K562 (cell line): ENCODE measurements at regions not wholly inside any gene's neighbourhood (a gene's known extent, or its start where the extent isn't known, plus 50 kb on each side); places are given as distances from the start of the nearest gene placed in this dataset.

Source experiments
- ATAC-seq: fragments of 200-7000 bp; cut with Tn5 transposase; 3 replicates; pipeline ENCODE4 v1.9.1; 2020; ENCODE audit warnings: moderate library complexity
- BruUV-seq: library from RNA; stranded (reverse); fragments of 400-500 nt; replicated peaks from 2 replicates; lab custom pipeline; 2021; lab: Mats Ljungman, UMichigan
- CTCF ChIA-PET: fragments of 300-600 bp; formaldehyde crosslinking; extraction: SDS; loops from one replicate; lab custom pipeline; 2021; ENCODE audit warnings: low intra/inter-chr PET ratio; lab: Yijun Ruan, JAX
- POLR2A ChIA-PET: fragments of 300-600, 350-650 bp; sonication (Branson Sonifier 250); formaldehyde crosslinking; extraction: SDS; loops from one replicate; lab custom pipeline; 2021; ENCODE audit warnings: antibody characterized with exemption, inconsistent platforms; lab: Yijun Ruan, JAX
- DNase-seq, 4 experiments: peaks; one replicate each; pipeline versions ENCODE4 v3.0.0 to v3.0.0-alpha.2; 2011 to 2018; ENCODE audit warnings: low spot score in 3 of 4, mixed read lengths in 3 of 4; ENCODE audit errors: extremely low read depth in 1 of 4
- FAIRE-seq: peaks from 2 replicates; lab custom pipeline; 2011; peaks lifted over from hg19 to GRCh38; lab: Jason Lieb, UNC
- H2AFZ ChIP-seq: 2 replicates; pipeline ENCODE4 v1.6.0; 2011; ENCODE audit warnings: low read depth, low read length, control low read depth, inconsistent platforms
- H3K27ac ChIP-seq: fragments of 200-600 bp; 3 replicates; pipeline ENCODE4 v1.8.0; 2011; ENCODE audit warnings: low read depth, mild to moderate bottlenecking, control low read depth, inconsistent platforms, low read length, moderate library complexity, mixed read lengths; ENCODE audit errors: extremely low read depth
- H3K27me3 ChIP-seq, 2 experiments: fragments of 300-600 bp in 1 of 2; 2 replicates in 1 of 2; 3 replicates in 1 of 2; pipeline versions ENCODE4 v1.6.0 to v1.8.0; 2011; ENCODE audit warnings: inconsistent platforms in 2 of 2, low read length in 2 of 2, mild to moderate bottlenecking in 1 of 2, mixed read lengths in 1 of 2, moderate library complexity in 1 of 2; ENCODE audit not compliant: control insufficient read depth in 2 of 2, insufficient read depth in 2 of 2
- H3K36me3 ChIP-seq: fragments of 300-600 bp; 3 replicates; pipeline ENCODE4 v1.8.0; 2011; ENCODE audit warnings: mild to moderate bottlenecking, low read length, inconsistent platforms; ENCODE audit not compliant: control insufficient read depth, insufficient read depth
- H3K4me1 ChIP-seq, 2 experiments: fragments of 200-600 bp in 1 of 2; replicated peaks in 1 of 2; 2 replicates in 1 of 2; 3 replicates in 1 of 2; pipeline versions ENCODE4 v1.5.1 to v1.8.0; 2011; ENCODE audit warnings: inconsistent platforms in 2 of 2, low read length in 2 of 2, mild to moderate bottlenecking in 1 of 2, mixed read lengths in 1 of 2, moderate library complexity in 1 of 2; ENCODE audit not compliant: control insufficient read depth in 2 of 2, insufficient read depth in 2 of 2
- H3K4me2 ChIP-seq: 2 replicates; pipeline ENCODE4 v1.6.1; 2011; ENCODE audit warnings: low read length, control low read depth, inconsistent platforms, mixed read lengths; ENCODE audit not compliant: insufficient read depth
- H3K4me3 ChIP-seq: fragments of 200-600 bp; sonication (generic), shearing (Covaris generic); 2 replicates; pipeline ENCODE4 v1.5.1; 2016; ENCODE audit warnings: control low read depth, inconsistent platforms
- H3K79me2 ChIP-seq: fragments of 200-600 bp; 3 replicates; pipeline ENCODE4 v1.8.0; 2011; ENCODE audit warnings: low read length, inconsistent platforms; ENCODE audit not compliant: control insufficient read depth, insufficient read depth
- H3K9ac ChIP-seq, 2 experiments: 2 replicates each; pipeline versions ENCODE4 v1.6.0 to v1.6.1; 2011; ENCODE audit warnings: low read depth in 2 of 2, low read length in 2 of 2, control low read depth in 1 of 2, inconsistent platforms in 1 of 2, mild to moderate bottlenecking in 1 of 2, mixed read lengths in 1 of 2; ENCODE audit not compliant: insufficient read depth in 1 of 2
- H3K9me1 ChIP-seq: one replicate; pipeline ENCODE4 v1.6.0; 2011; ENCODE audit warnings: inconsistent platforms, mild to moderate bottlenecking, low read length, moderate library complexity; ENCODE audit not compliant: control insufficient read depth, insufficient read depth
- H3K9me3 ChIP-seq: replicated peaks from 2 replicates; pipeline ENCODE4 v1.5.1; 2011; ENCODE audit warnings: low read depth, low read length, inconsistent platforms; ENCODE audit not compliant: control insufficient read depth, insufficient read depth
- H4K20me1 ChIP-seq: replicated peaks from 2 replicates; pipeline ENCODE4 v1.6.1; 2011; ENCODE audit warnings: low read length, inconsistent platforms, mixed read lengths; ENCODE audit not compliant: control insufficient read depth, insufficient read depth
- KAT8 ChIP-seq: fragments of 450-650 bp; IDR thresholded peaks from 2 replicates; pipeline ENCODE4 v1.6.1; 2016; ENCODE audit warnings: low read depth, mild to moderate bottlenecking
- KLF16 ChIP-seq: IDR thresholded peaks from 2 replicates; pipeline ENCODE4 v1.6.1; 2016; ENCODE audit warnings: antibody characterized with exemption
- MAFF ChIP-seq: IDR thresholded peaks from 2 replicates; pipeline ENCODE4 v1.6.1; 2012; ENCODE audit warnings: low read length, improper control_type of control experiment
- MAFG ChIP-seq: fragments of 450-650 bp; conservative IDR thresholded peaks from 2 replicates; pipeline ENCODE4 v1.6.1; 2016; ENCODE audit warnings: missing genetic modification characterization, missing compliant biosample characterization
- MAFK ChIP-seq: IDR thresholded peaks from 2 replicates; pipeline ENCODE4 v1.6.1; 2011; ENCODE audit warnings: low read length, improper control_type of control experiment
- SNAPC5 ChIP-seq: fragments of 250-450 bp; sonication (Bioruptor Pico); IDR thresholded peaks from 2 replicates; pipeline ENCODE4 v1.8.0; 2021; ENCODE audit warnings: moderate library complexity, mild to moderate bottlenecking, inconsistent platforms
- VEZF1 ChIP-seq: fragments of 200-800 bp; sonication (Bioruptor generic); IDR thresholded peaks from 2 replicates; pipeline ENCODE4 v1.6.1; 2017; ENCODE audit warnings: missing genetic modification characterization, missing compliant biosample characterization
- ZNF398 ChIP-seq: fragments of 250-450 bp; sonication (Bioruptor Pico); IDR thresholded peaks from 2 replicates; pipeline ENCODE4 v1.8.0; 2021; ENCODE audit warnings: moderate library complexity, mild to moderate bottlenecking, inconsistent platforms
- WGBS: fragments of 100-300 bp; shearing (Covaris generic); methylation state at CpG from one replicate; pipeline ENCODE4 v1.1.6; 2016; ENCODE audit warnings: low coverage, mixed read lengths; ENCODE audit not compliant: insufficient coverage; ENCODE audit errors: missing lambda C conversion rate; 5-methylcytosine and 5-hydroxymethylcytosine counted together
- in situ Hi-C: fragments of 300-500 bp; cut with MboI; formaldehyde crosslinking; loops from 4 replicates; pipeline ENCODE4 v1.15.0; 2018; ENCODE audit warnings: inconsistent platforms, mixed read lengths
- intact Hi-C: fragments of 100-400 bp; cut with micrococcal nuclease; formaldehyde crosslinking; loops from 2 replicates; pipeline ENCODE4 v1.14.2; 2022

GRCh38 chr2:211045025-211045424 lies 488.6 kb downstream of the CPS1 start:
- H3K36me3 ChIP-seq = no peaks in the 10 kb centered on the region
- H3K79me2 ChIP-seq = no peaks in the 10 kb centered on the region
- no peak overlapping the region for H3K27ac ChIP-seq
- TF ChIP-seq ZNF398 (CRISPR knock-in tag) = no peak
- no peak for TF ChIP-seq KLF16
- no peak for TF ChIP-seq SNAPC5 (CRISPR knock-in tag)
- peak; percentile 50 for TF ChIP-seq MAFK
- 0 out of 2 replicates have a peak, but pooled peaks have one; percentile 10 for TF ChIP-seq MAFG (tag)
- peak; percentile 50; the same call in 1 of the 2 replicates for TF ChIP-seq MAFF
- TF ChIP-seq VEZF1 (CRISPR knock-in tag) = no peak
- TF ChIP-seq KAT8 = no peak
- TF ChIP-seq, all 486 proteins: peak for 3
- 0% methylated on average over 2 of the region's 2 CpGs for WGBS
- H3K27me3 ChIP-seq = no peaks in the 10 kb centered on the region
- no peak for FAIRE-seq
- no peak overlapping the region for H2AFZ ChIP-seq
- no peak for DNase-seq
- H4K20me1 ChIP-seq = no peaks in the 10 kb centered on the region
- BruUV-seq = no TSS peak
- no peak overlapping the region for H3K4me3 ChIP-seq
- H3K9me1 ChIP-seq = no peaks in the 10 kb centered on the region
- ChIA-PET CTCF (no interaction called here), POLR2A (no interaction called here)
- intact Hi-C loops (no loop called here), in situ Hi-C loops (no loop called here)
- no peak for ATAC-seq
- H3K4me1 ChIP-seq = no peaks in the 10 kb centered on the region
- H3K9me3 ChIP-seq = no peaks in the 10 kb centered on the region
- H3K4me2 ChIP-seq = no peak overlapping the region
- H3K9ac ChIP-seq = no peak overlapping the region
